Stimulated activated CD4-positive, alpha-beta T cell treated with anti-CD3 and anti-CD28 coated beads, Interleukin-15, amount 100 ng/mL, for 48 hours (primary cell): ENCODE measurements at regions not wholly inside any gene's neighbourhood (a gene's known extent, or its start where the extent isn't known, plus 50 kb on each side); places are given as distances from the start of the nearest gene placed in this dataset.
"Not testable (repeated sequence)": the region's sequence is repeated elsewhere in the genome, so short reads cannot be mapped to it uniquely, and the experiment has no call there.

Experiments used
- DNase-seq, 2 donors: peaks; one replicate each; pipeline ENCODE4 v3.0.0-alpha.2; 2020; ENCODE audit warnings: low read depth in 2 of 2

GRCh38 chr13:70995338-70995737 lies 871.7 kb downstream of the DACH1 start:
- DNase-seq = no peak

DNA sequence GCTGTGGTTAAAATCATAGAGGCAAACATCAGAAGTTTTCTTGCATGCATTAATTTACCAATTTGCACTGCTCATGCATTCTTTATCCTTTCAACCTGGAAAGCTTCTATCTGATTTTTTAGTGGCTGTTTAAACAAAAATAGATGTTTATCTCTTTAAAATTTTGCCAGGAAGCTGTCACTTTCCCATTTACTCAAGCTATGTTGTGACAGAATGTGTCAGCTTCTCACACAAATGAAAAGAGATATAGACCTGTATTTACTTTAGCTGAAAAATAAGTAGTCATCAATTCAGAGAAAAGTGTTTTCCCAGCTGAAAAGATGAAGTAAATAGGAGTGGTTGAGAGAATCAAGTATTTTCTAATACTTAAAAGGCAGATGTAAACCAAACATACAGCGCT lies 872.8 kb downstream of the DACH1 start:
- DNase-seq = no peak

GRCh38 chr13:70987043-70987442 lies 878.8 kb upstream of the KLHL1 start:
- no peak for DNase-seq

DNA sequence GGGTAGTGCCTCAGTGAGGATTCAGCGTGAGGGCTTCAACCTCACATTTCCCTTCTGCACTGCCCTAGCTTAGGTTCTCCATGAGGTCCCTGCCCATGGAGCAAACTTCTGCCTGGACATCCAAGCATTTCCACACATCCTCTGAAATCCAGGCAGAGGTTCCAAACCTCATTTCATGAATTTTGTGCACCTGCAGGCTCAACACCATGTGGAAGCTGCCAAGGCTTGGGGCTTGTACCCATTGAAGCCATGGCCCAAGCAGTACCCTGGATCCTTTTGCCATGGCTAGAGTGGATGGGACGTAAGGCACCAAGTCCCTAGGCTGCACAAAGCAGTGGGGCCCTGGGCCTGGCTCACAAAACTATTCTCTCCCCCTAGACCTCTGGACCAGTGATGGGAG lies 877.1 kb upstream of the KLHL1 start:
- DNase-seq = no peak

GRCh38 chr13:70981219-70981618 lies 873.0 kb upstream of the KLHL1 start:
- not testable (repeated sequence) for DNase-seq

DNA sequence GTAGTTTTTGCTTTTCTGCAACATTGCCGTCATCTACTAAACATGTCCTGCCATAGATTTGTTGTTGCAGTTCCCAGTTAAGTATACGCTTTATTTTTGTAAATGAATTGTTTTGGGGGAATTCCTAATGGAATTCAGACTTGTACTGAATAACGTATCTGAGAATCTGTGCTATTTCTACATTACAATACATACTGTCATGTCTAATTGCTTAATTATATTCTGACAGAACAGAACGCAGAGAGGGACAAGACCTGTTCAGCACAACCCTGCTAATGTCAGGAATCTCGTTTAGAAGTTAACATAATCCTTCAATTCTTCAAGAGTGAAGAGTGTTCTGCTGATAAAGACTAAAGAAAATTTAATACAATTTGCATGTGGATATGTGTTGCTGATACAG lies 861.1 kb upstream of the KLHL1 start:
- DNase-seq = no peak

DNA sequence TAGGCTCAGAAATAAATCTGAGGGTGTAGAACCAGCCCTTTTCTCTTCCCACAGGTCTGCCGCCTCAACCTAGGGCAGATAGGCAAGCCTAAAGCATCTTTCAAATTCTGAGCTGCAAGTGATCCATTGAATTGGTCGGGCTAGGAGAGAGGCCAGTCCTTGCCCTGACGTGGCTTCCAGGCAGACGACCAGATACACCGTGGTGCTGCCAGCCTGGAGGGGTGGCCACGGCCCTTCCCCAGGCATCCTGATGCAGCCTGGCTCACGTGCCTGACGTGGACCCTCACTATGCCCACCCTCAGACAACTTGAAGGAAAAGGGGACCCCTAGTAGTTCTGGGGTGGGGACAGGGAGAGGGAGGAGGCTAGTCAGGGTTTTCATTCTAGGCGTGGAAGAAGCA lies 859.3 kb upstream of the KLHL1 start:
- no peak for DNase-seq

- no peak for DNase-seq
Measured at GRCh38 chr13:70964874-70965273, 856.6 kb upstream of the KLHL1 start.

- DNase-seq = no peak
Measured at GRCh38 chr13:70964124-70964523, 855.9 kb upstream of the KLHL1 start.

DNA sequence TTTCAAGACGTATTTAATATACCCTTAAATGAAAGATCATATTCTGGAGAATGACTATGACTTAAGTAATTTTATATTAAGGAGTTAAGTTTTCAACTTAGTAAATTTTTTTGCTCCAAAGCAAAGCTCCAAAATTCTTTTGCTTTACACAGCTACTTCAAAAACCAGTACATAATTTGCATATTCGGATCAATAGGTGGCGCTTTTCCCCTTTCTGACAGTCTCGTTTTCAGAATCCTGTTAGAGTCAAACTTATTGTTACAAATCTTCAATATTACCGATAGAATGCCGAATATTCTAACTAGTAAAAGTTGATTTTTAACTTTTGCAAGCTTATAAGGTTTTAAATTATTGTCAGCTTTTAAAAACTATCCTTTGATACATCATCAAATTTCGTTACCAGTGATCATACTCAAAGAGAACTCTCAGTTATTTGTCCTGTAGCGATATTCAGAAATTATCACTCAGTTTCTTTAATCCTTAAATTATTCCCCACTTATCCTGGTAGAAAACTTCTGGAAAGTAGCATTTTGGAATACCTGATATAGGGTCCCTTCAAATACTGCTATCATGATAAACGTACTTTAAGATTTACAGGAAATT lies 852.7 kb upstream of the KLHL1 start:
- no peak for DNase-seq

DNA sequence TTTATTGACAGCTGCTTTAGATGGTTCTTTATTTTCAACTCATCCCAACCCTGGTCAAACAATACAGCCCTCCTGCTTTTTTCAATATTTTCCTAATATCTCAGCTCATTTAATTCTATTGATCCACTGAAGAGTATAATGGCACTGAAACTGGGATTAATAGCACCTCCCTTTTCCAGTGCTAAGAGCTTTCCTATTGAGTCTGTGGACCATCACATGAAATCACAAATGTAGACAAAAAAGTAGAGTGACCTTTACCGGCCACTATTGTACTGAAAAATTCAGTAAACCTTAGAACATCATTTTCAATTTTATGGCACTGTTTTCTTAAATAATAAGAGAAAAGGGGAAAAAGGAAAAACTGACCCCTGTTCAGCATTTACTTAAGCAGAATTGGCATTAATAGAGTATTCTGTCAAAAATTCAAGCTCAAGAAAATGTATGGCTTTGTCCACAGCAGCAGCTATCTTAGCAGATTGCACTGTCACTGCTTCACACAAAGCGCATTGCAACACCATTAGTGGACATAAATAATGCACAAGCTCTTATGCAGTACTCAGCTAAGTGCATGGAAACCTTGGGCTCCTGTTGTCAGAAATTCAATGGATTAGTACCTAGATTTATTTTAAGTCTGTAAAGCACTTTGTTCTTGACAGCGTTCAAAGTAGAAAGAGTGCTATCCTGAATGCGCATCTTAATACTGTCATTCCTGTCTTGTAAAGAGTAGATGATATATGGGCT lies 851.0 kb upstream of the KLHL1 start:
- no peak for DNase-seq

GRCh38 chr13:70955887-70956286 lies 847.6 kb upstream of the KLHL1 start:
- no peak for DNase-seq

DNA sequence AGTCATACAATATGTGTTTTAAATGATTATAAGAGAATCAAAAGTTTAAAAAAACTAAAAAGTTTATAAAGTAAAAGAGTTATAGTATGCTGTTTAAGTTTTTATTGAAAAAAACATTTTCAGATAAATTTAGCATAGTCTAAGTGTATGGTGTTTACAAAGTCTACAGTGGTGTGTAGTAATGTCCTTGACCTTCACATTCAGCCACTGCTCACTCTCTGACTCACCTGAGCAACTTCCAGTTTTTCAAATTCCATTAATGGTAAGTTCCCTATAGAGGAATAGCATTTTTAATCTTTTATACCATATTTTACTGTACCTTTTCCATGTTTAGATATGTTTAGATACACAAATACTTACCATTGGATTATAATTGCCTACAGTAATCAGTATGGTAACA lies 842.4 kb upstream of the KLHL1 start:
- no peak for DNase-seq

DNA sequence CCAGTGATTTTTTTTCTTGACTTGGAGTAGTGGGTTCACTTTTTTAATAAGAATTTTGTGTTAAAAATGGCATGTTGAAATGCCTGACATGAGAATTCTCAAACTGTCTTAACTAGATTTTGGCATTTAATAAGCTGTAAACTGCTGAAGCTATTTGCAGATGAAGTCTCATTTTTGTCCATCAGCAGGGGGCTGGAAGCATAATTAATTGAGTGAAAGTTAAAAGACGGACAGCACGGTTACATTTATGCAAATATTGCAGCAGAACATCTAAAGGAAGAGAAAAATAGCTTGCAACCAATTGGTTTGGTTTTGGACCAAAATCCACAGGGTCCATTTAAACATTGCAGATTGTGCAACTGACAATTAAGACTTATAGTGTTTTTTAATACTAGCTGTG lies 837.3 kb upstream of the KLHL1 start:
- DNase-seq = no peak

DNA sequence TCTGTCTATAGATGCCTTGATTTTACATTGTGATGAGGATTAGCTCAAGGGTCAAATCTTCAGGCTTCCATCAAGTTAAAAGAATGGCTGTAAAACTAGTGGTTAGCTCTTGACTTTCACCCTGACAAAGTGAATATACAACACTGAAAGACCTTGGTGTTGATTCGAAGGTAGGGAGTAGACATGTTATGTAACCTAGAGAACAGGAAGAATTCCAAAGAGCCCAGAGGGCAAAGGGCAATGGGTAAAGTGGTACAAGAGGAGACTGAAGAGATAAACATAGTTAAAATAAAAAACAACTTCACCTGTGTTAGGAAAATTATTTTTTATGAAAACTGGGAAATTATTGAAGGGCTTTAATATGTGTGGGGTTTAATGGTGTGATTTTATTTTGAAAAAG lies 833.2 kb upstream of the KLHL1 start:
- no peak for DNase-seq

DNA sequence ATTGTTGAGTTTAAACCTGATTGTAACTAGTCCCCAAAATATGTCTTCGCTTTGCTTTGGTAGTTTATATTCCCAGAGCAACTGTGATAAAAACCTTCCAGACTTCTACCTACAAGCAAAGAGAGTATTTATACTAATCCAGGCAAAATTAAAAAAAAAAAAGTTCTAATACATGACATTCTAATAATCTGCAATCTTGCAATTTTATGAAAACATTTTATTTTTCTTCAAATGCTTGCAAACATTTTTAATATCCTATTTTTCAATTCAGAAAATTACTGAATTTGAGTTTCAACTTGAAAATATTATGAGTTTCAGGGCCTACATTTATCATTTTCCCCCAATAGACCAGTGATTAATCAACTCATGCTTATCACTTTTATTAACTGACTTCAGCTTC lies 830.2 kb upstream of the KLHL1 start:
- DNase-seq = no peak

- DNase-seq = no peak
Measured at GRCh38 chr13:70932511-70932910, 824.3 kb upstream of the KLHL1 start.

DNA sequence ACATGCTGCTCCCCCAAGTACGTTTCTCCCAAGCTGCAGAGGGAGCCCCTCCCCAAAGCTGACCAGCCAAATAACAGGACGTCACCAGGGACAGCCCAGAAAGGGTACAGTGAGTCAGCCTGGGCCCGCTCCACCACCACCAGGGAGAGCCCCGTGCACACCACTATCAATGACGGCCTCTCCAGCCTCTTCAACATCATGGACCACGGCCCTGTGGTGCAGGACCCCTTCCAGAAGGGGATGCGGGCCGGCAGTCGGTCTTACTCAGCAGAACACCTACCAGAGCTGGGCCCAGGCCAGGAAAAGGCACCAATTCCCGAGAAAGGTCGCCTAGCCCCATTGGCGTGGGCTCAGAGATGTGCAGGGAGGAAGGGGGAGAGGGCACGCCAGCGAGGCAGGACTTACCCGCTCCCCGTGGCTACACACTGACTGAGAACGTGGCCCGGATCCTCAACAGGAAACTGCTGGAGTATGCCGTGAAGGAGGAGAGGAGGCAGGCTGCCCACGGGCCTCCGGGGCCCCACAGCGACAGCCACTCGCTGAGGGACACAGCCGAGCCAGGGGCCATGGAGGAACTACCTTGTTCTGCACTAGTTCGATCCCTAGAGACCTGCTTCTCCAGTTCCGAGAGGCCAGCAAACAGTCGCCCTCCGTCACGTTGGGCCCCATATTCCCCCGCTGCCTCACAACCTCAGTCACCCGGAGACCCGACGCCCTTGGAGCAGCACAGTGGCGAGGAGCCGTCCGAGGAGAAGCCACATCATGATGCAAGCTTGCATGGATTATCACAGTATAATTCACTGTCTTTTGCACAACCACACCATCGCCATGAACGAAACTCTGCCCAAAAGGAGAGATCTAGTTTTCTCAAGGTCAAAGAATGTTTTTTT lies 815.9 kb upstream of the KLHL1 start:
- DNase-seq = no peak

- DNase-seq = no peak
Measured at GRCh38 chr13:70911286-70911685, 803.0 kb upstream of the KLHL1 start.

DNA sequence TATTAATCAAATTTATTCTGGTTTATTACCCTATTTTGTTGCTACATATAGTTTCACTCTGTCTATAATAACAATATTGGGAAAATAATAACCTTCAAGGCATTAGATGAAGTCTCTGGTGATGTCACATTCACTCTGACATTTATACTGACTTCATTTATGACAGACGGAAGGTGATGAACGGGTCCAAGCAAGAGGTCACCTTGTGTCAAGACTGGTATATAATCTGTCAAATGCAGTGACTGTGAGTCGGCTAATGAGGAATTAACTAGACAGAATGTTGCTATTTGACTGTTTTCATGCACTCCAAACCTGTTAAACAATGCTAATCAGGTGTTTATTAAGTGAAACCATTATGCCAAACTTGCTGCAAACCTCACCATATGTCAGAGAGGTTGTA lies 800.5 kb upstream of the KLHL1 start:
- no peak for DNase-seq

- no peak for DNase-seq
Measured at GRCh38 chr13:70905035-70905434, 796.8 kb upstream of the KLHL1 start.

GRCh38 chr13:70896136-70896535 lies 787.9 kb upstream of the KLHL1 start:
- DNase-seq = no peak

- DNase-seq = no peak
Measured at GRCh38 chr13:70895599-70895998, 787.3 kb upstream of the KLHL1 start.
